DMS114 treated with DMSO at 0.1 percent for 48 hours (cell line): ENCODE measurements at regions not wholly inside any gene's neighbourhood (a gene's known extent, or its start where the extent isn't known, plus 50 kb on each side); places are given as distances from the start of the nearest gene placed in this dataset.
A peak's percentile ranks its signal among the peaks of the same experiment; 100 is the strongest.
"Not testable (repeated sequence)": the region's sequence is repeated elsewhere in the genome, so short reads cannot be mapped to it uniquely, and the experiment has no call there.

Experiments used
- DNase-seq: peaks from one replicate; lab custom pipeline; 2025; ENCODE audit not compliant: unreplicated experiment; lab: John Stamatoyannopoulos, UW

DNA sequence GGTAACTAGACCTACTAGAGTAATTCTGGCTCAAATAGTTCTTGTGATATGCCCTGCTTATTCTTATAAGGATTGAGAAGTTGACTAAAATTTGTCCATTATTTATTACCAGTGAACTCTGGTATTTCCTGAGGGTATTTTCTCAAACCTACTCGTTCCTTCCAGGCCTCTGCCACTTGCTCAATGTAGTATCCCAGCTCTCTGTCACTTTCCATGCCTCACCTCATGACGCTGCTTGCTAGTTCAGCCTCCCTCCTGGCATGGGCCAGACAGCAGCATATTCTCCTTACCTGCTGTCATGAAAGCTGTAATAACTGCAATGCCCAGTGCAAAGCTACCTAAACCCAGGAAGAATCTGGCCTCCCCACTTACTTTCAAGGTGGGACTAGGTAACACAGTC, 602.9 kb upstream of the ADAMTS5 start:
- no peak for DNase-seq

DNA sequence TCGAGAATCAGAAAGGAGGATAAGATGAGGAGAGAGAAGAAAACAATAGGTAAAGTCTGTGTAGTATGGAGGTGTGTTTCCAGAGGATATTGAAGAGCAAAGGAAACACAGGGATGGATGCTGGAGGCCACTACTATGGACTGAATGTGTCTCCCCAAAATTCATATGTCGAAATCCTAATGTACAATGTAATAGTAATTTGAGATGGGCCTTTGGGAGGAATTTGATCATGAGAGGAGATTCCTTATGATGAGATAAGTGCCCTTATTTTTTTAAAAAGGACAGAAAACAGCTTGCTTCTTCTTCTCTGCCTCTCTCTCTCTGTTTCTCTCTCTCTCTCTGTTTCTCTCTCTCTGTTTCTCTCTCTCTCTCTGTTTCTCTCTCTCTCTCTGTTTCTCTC, 602.2 kb upstream of the ADAMTS5 start:
- DNase-seq = no peak

DNA sequence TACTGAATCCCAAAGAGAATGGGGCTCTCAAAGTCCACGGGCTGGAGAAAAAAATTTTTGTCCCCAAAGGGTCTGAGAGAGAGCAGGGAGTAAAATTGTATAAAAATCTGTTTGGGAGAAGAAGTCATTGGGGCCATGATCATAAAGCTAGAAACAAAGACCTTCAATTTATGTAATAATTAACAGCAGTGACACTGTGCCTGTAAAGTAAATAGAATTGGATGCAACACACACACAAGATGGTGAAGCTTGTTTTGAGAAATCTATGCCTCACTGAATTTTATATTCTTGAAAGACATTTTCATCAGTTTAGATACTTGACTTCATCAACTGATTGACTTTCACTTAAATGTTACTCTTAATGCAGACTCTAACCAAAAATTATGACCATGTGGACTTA, 600.5 kb upstream of the ADAMTS5 start:
- no peak for DNase-seq

GRCh38 chr21:27566521-27566920, 599.6 kb upstream of the ADAMTS5 start:
- no peak for DNase-seq

DNA sequence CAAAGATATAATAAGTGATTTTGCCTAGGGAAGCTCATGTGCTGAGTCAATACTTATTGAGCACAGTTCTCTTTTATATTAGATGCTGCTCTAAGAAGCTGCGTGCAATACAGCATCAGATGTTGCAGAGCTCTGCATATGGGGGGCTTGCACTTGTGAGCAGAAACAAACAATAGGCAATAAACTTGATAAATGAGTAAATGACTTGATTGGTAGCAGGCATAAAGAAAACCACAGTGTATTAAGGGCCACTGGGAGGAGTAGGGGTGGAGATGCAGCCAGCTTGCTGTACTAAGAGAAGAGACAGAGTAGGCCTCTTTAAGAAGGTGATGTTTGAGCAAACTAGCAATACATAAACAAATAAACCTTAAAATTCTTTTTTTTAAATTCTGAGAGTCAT, 598.5 kb upstream of the ADAMTS5 start:
- DNase-seq = no peak

GRCh38 chr21:27564684-27565301, 597.9 kb upstream of the ADAMTS5 start:
- DNase-seq = peak; percentile 31

DNA sequence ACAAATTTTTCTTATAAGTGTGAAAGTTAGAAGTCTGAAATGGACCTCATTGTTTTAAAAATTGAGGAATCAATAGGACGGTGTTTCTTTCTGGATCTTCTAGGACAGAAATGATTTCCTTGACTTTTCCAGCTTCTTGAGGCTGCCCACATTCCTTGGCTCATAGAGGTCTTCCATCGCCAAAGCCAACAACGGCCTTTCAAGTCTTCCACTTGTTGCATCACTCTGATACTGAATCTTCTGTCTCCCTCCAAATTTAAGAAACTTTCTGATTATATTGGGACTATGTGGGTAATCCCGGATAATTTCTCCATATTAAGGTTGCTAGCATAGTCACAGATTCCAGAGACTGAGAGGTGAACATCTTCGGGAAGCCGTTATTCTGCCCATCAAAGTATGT, 595.4 kb upstream of the ADAMTS5 start:
- no peak for DNase-seq

DNA sequence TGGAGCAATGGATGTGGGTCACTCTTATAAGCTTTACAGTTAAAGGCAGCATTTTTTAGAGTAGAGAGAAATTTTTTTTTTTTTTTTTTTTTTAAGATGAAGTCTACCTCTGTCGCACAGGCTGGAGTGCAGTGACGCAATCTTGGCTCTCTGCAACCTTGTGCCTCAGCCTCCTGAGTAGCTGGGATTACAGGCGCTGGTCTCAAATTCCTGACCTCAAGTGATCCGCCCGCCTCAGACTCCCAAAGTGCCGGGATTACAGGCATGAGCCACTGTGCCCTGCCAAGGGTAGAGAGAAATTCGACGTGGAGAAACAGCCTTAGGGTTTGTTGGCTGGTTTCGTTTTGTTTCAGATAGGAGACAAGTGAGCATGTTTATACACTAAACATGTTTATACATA, 594.2 kb upstream of the ADAMTS5 start:
- no peak for DNase-seq

DNA sequence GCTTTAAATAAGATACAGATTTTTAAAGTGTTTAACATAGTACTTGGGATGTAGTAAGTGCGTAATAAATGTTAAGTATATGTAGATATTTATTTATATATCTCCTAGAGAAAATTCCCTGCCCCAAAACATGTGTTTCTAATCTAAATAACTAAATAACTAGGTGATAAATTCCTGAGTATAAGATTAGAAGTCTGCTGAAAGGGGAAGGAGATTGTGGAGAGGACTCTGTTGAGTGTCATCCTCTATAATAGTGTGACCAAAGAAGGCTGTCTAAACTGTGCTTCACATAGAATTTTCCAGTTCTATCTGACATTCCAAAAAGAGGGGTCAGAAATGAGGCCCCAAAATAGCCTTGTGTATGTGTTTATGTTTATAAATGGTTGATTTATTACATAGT, 590.5 kb upstream of the ADAMTS5 start:
- DNase-seq = no peak

- DNase-seq = no peak
Measured at GRCh38 chr21:27555996-27556395, 589.1 kb upstream of the ADAMTS5 start.

- DNase-seq = no peak
Measured at GRCh38 chr21:27550287-27550686, 583.4 kb upstream of the ADAMTS5 start.

DNA sequence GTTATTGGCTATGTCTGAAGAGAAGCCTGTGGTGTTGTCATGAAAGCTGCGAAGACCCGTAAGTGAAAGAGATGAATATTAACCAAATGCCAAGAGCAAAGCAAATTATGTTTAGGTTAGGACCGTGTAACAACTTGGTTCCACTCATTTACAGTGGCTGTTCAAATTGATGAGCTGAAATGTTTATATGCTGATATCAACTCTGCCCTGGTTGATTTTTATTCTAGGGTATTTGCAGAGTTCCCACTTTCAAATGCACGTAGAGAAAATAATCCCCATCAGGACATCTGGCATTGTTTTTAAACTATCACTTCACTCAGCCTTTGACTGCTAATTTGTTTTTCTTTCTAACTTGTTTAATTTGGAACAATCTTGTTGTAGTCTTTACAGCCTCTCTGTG, 581.6 kb upstream of the ADAMTS5 start:
- no peak for DNase-seq

- no peak for DNase-seq
Measured at GRCh38 chr21:27545754-27546349, 579.0 kb upstream of the ADAMTS5 start.

- not testable (repeated sequence) for DNase-seq
Measured at GRCh38 chr21:27542126-27542525, 575.2 kb upstream of the ADAMTS5 start.

- DNase-seq = no peak
Measured at GRCh38 chr21:27536319-27536718, 569.4 kb upstream of the ADAMTS5 start.

DNA sequence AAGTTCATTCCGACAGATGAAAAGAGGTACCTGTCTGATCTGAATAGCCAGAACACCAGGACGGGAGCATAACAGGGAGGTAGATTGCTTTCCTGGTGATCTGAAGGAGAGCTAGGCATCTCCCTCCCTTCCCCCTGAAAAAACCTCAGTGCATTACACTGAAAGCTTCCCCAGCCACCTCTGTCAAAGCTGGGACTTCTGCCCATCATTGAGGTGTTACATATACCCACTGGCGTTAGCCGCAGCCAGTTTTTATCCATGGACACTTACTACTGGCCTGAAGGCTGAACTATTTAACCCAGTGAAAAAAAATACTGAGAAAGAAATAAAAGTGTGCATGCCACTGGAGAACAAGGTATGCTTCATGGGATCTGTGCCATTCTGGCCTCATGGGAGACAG, 568.3 kb upstream of the ADAMTS5 start:
- DNase-seq = no peak

DNA sequence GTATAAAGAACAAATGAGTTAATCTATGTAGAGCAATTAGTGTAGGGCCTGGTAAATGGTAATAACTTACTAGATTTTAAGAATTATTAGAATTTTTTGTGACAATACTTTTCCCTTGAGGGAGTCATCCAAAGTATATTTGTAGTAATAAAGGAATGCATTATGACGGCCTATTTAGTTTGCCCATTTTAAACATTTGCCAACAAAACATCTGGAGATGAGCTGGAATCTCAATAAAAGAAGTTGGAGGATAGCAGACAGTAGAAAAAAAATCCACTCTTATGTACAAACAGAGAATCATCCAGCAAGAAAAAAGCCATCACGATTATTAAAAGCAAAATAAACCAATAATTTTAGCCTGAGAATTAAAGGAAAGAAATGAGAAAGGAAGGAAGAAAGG, 567.3 kb upstream of the ADAMTS5 start:
- DNase-seq = no peak

DNA sequence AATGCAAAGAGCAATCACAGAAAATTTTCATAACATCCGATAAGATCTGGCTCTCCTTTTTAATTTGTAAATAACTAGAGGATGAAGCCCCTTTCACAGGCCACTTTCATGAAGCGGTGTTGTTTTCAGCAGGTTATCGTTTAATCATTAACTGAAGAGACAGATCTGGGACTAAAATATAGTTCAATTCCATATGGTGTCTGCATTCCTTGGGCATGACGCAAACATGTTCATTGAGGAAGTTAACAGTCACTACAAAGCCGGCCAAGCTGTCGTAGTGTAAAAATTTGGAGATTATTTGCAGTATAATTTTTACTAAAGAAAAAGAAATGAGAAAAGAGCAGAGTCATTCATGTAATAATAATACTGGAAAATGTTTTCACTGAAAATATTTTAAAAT, 565.2 kb upstream of the ADAMTS5 start:
- no peak for DNase-seq

GRCh38 chr21:27528697-27529096, 561.8 kb upstream of the ADAMTS5 start:
- DNase-seq = no peak

DNA sequence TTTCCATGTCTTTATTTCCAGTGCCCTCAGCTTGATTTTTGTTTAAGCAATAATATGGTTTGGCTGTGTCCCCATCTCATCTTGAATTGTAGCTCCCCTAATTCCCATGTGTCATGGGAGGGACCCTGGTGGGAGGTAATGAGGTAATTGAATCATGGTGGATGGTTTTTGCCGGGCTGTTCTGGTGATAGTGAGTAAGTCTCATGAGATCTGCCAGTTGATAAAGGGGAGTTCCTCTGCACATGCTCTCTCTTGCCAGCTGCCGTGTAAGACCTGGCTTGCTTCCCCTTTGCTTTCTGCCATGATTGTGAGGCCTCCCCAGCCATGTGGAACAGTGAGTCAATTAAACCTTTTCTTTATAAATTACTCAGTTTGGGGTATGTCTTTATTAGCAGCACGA, 559.6 kb upstream of the ADAMTS5 start:
- no peak for DNase-seq

DNA sequence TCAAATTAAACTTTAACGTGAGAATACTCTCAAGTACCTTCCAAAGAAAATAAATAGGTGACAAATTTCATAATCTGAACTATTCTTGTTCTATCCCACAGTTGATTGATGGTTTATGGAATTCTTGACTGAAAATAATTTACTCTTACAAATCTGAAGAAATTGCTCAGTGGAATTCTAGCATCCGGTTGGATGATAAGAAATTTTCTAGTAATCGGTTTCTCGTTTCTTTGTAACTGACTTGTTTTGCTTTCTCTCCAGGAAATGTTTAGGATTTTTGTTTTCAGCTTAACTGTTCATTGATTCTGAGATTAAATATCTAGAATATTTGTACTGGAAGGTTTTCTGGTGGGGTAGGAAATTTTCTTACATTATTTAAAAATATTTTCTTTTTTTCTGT, 558.9 kb upstream of the ADAMTS5 start:
- no peak for DNase-seq

GRCh38 chr21:27519361-27519760, 552.5 kb upstream of the ADAMTS5 start:
- DNase-seq = no peak

DNA sequence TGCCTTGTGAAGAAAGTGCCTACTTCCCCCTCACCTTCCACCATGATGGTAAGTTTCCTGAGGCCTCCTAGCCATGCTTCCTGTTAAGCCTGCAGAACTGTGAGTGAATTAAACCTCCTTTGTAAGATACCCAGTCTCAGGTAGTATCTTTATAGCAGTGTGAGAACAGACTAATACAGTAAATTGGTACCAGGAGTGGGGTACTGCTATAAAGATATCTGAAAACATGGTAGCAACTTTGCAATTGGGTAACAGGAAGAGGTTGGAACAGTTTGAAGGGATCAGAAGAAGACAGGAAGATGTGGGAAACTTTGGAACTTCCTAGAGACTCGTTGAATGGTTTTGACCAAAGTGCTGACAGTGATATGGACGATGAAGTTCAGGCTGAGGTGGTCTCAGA, 550.3 kb upstream of the ADAMTS5 start:
- not testable (repeated sequence) for DNase-seq
